Esophagus squamous epithelium (tissue), 4 donors: ENCODE measurements at regions not wholly inside any gene's neighbourhood (a gene's known extent, or its start where the extent isn't known, plus 50 kb on each side); places are given as distances from the start of the nearest gene placed in this dataset.

Experiments used
- POLR2A ChIP-seq, 4 donors: fragments of 450-650 bp; IDR thresholded peaks; one replicate each; pipeline ENCODE4 v1.6.1; 2017; ENCODE audit warnings: antibody characterized with exemption in 4 of 4, mild to moderate bottlenecking in 4 of 4, moderate library complexity in 3 of 4
- TF ChIP-seq, protein P1 (sequence below), 6 experiments: fragments of 450-650 bp in 4 of 6; fragments of 200-600 bp in 2 of 6; sonication (generic) in 2 of 6; IDR thresholded peaks; one replicate each; pipeline ENCODE4 v1.5.1; 2016 to 2019; ENCODE audit warnings: antibody characterized with exemption in 6 of 6, mild to moderate bottlenecking in 4 of 6, moderate library complexity in 4 of 6

DNA sequence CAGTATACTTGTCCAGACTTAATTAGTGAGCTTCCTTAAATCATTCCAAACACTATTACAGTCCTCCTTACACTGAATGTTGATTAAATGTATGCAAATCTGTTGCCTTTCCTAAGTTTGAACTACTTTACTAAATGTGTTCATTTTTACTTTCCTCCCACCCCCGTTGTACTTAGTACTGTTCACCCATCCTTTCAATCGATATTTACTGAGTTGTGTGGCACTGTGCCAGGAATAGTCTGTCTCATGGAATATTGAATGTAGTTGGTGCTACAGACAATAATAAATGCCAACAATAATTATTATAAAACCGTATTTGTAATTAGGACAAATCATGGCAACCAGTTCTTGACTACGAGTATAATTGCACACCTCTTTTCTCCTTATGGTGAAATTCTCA lies 335.7 kb downstream of the GPR37 start:
- TF ChIP-seq, protein P1, sequence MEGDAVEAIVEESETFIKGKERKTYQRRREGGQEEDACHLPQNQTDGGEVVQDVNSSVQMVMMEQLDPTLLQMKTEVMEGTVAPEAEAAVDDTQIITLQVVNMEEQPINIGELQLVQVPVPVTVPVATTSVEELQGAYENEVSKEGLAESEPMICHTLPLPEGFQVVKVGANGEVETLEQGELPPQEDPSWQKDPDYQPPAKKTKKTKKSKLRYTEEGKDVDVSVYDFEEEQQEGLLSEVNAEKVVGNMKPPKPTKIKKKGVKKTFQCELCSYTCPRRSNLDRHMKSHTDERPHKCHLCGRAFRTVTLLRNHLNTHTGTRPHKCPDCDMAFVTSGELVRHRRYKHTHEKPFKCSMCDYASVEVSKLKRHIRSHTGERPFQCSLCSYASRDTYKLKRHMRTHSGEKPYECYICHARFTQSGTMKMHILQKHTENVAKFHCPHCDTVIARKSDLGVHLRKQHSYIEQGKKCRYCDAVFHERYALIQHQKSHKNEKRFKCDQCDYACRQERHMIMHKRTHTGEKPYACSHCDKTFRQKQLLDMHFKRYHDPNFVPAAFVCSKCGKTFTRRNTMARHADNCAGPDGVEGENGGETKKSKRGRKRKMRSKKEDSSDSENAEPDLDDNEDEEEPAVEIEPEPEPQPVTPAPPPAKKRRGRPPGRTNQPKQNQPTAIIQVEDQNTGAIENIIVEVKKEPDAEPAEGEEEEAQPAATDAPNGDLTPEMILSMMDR (IDR thresholded peaks at IDR 0.05): no peak
- no peak for TF ChIP-seq POLR2A (IDR thresholded peaks at IDR 0.05)
